ENCODE measurements at regions not wholly inside any gene's neighbourhood (a gene's known extent, or its start where the extent isn't known, plus 50 kb on each side); places are given as distances from the start of the nearest gene placed in this dataset.
"Not testable (repeated sequence)": the region's sequence is repeated elsewhere in the genome, so short reads cannot be mapped to it uniquely, and the experiment has no call there.

GRCh38 chr1:191083090-191083489, 605.4 kb upstream of the BRINP3 start:
- not testable (repeated sequence) for TF ChIP-seq CTCF (IDR thresholded peaks at IDR 0.05; ENCODE audit: low read depth, low read length, poor library complexity, severe bottlenecking); EZH2phosphoT487 (IDR thresholded peaks at IDR 0.05; ENCODE audit: borderline replicate concordance, low read length)
